GM21825 (cell line): ENCODE measurements at regions not wholly inside any gene's neighbourhood (a gene's known extent, or its start where the extent isn't known, plus 50 kb on each side); places are given as distances from the start of the nearest gene placed in this dataset.

Source experiments
- ATAC-seq: cut with Tn5 transposase; IDR thresholded peaks from one replicate; pipeline ENCODE4 v1.9.1; 2021; ENCODE audit warnings: mild to moderate bottlenecking, moderate library complexity; ENCODE audit not compliant: unreplicated experiment

DNA sequence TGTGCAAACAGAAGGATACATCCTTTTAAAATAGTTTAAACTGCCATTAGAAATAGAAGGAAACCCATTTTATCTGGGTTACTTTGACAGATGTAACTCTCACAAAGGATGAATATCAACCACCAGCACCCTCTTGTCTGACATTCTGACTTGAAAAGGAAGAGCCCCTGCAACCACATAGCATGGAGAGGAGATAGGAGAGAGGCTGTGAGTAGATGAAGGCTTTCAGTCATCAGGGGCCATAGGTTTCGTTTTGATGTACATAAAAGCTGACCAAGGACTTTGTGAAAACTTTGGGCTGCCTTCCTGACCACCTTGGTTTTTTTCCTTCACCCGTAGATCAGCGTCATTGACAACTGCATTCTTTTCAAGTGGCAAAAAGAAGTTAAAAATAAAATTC lies 211.6 kb upstream of the PRPS1L1 start:
- ATAC-seq: no peak

DNA sequence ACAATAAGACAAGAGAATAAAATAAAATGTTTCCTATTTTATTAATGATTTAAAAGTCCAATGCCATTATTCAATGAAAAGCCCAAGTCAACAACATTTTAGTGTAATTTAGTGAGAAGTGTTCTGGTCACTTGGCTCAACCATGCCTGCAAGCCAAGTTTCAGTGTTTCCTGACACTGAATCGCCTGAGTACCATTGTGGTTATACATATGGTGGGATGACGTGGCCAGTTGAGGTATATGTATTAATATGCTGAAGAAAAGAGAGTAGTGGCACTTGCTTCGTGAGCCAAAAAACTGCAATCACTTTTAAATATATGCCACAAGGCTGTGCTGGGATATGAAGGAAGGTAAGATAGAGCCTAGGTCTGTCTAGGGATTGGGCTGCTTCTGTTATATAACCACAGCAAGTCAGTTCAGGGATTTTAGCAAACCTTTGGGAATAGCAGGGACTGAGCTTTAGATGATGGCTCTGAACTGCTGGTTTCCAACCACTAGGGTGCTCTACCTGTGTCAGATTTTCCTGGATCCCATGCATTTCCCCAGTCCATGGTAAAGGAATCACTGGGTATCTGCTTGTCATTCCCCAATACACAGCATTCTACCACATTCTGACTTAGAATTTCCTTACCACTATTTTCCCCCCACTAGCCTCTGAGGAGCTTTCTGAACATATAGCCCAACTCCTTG lies 214.0 kb upstream of the PRPS1L1 start:
- no peak for ATAC-seq

DNA sequence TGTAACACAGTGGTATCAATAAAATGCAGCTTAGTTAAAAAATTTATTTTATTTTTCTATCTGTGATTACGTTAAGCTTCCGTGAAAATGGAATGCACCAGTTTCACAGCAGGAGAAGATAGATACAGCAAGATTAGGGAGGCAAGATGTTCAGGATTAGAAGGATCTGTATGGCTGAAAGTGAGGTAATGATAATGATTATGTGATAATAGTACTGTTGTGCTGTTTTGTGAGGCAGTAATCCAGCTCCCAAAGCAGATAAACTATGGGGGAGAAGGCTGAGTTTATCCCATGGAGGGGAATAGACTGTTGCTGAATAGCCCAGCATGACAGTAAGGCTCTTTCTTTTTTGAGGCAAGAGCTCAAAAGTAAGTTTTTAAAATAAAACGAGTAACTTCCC lies 216.1 kb upstream of the PRPS1L1 start:
- no peak for ATAC-seq

DNA sequence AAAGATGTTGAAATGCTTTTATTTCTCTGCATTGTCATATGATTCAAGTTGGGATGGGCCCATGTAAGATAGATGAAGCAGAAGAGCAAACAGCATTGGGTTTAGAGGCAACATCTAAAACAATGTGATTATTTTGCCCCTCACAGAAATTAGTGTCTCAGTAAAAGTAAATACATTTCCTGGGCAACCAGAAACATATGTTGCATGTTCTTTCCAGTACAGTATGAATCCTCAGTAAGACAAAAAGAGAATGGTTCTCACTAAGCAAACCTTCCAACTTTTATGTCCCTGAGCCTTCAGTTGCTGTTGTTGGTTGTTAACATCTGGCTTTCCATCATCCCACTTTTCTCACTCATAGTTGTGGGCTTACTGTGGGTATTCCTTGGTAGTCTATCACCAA lies 222.5 kb upstream of the PRPS1L1 start:
- ATAC-seq: no peak

DNA sequence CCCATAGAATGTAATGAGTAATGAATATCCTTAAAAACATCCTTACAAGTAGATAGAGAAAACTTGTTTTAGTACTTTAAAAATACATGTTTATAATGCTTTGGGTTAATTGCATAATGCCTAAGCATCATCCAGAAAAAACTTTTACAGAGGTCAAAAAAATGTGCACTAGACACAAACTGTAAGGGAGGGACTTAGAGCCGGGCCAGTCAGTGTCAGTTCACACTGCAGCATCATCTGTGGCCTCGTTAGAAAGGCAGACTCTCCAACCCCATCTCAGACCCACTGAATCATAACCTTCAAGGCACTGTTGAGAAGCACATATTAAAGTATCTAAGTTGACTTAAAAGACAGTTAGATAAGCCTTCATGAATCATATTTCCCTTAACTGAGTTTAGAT lies 230.1 kb upstream of the PRPS1L1 start:
- no peak for ATAC-seq

DNA sequence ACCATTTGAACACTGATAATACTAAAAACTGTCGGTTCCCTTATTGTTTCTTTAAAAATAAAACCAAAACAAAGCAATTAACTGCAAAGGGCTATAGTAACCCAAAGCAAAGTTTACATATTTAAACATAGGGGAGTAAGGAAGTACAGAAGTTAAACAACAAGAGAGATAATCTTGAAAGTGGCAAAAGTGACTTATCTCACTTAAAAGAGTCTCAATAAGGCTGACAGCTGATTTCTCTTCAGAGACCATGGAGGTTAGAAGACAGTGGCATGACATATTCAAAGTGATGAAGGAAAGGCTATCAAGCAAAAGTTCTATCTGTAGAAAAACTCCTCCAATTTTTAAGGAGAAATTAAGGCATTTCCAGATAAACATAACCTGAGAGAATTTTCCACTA lies 233.5 kb upstream of the HDAC9 start:
- no peak for ATAC-seq

DNA sequence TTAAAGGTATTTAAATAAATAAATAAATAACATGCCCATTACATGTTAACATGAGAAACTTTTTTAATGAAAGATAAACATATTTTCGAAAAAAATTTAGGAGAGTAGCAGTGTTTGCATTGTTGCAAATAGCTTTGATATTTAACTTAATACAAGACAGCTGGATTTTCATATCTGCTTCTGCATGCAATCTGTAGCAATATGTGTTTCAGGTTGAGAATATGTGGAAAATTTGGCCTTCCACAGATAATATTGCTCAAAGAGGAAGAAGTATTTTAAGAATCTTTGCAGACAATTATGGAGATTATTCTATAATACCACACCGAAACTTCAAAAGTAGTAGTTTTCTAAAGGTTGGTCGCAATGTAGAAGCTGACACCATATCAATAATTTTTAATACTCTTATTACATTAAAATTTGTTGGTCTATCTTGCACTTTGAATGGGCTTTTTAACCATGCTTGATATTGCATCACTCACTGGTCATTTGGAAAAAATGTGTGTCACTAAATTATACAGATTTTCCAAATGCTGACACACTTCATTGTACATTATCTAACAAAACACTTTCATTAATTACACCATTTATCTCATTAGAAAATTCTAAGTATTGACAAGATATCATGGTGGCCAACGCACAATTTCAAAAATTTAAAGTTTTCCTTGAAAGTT lies 229.8 kb upstream of the HDAC9 start:
- no peak for ATAC-seq

DNA sequence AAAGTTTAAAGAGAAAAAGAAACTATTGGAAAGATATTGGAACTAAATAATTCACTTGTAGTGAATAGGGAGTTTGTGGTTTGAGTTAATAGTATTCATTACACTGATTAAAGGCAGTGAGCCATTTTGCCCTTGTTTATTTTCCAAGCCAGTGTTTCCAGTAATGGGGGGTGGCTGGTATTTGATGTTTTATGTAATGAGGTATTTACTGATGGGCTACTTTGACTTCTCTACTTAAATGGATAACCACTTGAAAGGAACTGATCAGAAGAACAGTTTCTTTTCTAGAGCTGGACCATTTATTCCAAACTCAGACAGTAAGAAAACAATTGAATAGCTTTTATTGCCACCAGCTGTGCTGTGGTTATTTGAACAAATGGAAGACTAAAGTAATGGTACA lies 227.0 kb upstream of the HDAC9 start:
- ATAC-seq: no peak

DNA sequence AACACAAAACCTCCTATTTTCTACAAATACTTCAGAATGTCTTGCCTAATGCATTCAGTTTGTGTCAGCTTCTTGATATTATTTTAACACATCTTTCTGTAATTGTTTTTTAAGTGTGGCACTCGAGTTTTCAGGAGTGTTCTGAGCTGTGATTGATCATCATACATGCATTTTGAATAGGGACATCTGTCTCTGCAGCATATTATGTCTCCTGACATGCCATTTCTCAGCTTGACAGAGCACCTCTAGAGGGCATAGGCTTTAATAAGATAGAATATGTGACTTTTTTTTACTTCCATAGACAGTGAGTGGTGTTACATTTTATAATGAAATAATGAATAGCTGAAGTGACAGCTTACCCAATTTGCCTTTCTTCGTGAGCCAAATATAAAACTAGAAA lies 219.2 kb upstream of the HDAC9 start:
- ATAC-seq: no peak

DNA sequence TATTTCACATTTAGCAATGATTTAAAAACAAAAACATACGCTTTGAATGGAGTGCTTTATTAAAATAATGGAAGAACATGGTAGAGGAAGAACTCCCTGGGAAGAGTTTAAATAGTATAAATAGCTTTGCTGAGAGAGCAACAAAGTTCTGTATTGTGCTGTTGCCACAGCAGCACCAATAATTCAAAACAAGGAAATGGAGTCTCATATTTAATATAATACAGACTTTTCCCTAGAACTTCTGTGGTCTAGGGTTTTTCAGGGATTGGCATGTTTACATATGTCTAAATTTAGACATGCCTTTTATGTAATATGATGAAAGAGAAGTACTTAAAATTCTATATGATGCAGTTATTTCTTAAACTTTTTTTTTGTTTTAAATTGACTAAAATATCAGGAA lies 217.2 kb upstream of the HDAC9 start:
- no peak for ATAC-seq

DNA sequence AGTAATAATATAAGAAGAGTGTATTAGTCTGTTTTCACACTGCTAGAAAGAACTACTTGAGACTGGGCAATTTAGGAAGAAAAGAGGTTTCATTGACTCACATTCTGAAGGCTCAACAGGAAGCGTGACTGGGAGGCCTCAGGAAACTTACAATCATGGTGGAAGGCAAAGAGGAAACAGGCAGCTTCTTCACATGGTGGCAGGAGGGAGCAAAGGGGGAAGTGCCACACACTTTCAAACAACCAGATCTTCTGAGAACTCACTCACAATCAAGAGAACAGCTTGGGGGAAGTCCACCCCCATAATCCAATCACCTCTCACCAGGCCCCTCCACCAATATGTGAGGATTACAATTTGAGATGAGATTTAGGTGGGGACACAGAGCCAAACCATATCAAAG lies 212.5 kb upstream of the HDAC9 start:
- ATAC-seq: no peak

DNA sequence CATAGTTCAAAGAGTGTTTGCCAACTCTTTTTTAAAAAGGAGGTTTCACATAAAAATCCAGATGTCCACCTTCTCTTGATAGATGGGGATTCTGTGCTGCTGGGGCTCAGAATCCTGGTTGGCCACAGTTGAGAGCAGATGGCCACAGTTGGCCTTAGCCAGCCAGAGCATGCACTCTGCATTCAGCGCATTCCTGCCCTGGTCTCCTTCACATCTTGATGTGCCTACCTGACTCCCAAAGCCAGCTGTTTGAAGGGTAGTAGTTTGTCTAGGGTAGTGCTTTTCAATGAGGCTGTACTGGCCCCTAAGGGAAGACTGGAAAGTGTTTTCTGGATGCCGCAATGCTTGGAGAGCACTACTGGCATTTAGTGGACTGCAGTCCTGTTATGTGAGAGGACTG lies 208.1 kb upstream of the HDAC9 start:
- no peak for ATAC-seq

DNA sequence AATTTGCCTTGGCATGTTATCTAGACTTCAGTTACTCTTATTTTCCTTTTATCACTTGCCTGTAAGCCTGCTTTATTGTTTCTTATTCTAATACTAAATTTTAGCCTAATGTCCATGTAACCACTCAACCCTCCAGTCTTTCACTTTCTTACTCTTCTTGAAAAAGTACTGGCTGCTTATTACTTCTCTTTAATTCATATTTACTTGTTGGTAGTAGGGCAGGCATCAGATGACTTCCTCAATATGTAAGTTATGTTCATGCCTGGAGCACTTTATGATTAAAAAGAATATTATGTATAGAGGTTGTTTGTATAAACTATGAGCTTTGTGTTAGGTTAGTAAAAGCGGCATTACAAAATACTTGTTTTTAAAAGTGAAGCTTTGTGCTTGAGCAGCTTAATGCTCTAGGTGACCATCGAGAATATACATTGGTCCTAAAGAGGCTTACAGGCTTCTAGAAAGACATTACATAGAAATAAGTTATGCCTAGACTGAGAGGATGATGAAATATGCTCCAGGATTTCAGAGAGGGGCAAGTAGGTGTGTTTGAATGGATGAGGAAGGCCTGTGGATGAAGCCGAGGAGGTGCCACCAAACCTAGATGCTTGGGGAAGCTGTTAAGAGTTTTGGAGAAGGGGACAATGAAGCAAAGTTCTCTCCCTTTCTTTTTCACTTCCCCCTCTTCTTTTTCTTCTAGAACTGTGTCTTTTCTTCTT lies 207.1 kb upstream of the HDAC9 start:
- ATAC-seq: no peak

DNA sequence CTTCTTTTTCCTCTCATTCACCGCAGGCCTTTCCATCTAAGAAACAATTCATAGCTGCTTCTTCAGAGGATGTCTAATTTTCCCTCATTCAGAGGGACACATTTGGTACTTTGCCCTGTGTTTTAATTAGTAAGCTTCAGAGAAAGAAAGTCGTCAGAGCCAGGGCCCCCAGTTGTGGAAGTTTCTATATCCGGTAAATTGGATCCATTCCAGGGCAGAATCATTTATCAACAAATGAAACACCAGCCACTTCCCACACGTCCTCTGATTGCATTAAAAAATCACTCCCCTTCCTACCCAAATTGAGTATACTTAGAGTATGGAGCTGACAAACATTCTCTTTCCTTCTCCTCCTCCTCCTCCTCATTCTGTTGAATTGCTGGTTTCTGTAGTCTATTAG lies 205.8 kb upstream of the HDAC9 start:
- peak; percentile 6 for ATAC-seq

DNA sequence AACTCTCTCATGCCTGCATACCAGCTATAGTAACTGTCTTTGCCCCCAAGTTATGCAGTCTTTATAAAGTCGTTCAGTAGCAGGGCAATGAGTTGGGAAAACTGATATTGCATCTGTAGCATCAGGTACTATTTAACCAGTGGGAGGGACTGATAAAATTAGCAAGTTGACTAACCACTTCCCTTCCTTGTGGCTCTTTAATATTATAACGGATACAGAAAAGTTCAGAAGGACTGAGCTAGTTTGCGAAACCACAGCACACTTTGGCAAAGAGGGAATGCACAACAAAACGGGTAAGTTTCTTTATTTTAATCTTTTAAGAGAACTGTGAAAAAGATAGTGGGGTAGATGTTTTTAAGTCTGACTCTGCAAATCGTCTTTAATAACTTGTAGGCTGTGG lies 205.3 kb upstream of the HDAC9 start:
- ATAC-seq: peak; percentile 73

DNA sequence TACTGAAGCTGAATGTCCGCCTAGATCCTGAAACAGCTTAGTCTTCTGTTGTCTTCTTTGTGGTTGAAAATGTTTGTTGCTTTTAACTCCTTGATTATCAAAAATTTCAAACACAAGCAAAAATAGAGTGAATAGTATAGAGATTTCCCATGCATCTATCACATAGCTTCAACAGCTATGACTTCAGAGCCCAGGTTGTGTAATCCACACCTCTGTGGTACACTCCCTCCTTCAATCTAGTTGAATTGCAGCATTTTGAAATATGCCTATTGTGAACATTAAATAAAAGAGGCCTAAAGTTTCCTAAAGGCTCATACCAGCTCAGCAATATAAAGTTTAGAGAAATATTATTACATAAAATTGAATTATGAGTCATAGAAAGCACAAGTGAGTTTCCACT lies 204.7 kb upstream of the HDAC9 start:
- ATAC-seq: no peak

DNA sequence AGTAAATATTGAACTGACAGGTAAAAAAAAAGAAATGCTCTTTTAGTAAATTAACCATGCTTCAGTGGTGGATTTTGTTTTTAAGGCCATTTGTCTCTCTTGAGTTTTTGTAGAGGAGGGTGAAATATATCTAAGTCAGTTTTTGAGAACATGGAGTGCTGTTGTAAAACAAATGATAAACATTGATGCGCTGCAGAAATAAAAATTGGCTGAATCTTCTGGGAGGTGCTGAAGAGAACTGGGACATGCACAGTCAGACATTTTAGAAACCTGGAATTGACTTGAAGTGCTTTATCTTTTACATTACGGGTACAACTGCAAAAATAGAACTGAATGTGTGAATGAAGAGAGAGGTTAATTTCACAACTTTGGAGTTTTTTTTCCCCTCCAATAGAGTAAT lies 203.0 kb upstream of the HDAC9 start:
- no peak for ATAC-seq

DNA sequence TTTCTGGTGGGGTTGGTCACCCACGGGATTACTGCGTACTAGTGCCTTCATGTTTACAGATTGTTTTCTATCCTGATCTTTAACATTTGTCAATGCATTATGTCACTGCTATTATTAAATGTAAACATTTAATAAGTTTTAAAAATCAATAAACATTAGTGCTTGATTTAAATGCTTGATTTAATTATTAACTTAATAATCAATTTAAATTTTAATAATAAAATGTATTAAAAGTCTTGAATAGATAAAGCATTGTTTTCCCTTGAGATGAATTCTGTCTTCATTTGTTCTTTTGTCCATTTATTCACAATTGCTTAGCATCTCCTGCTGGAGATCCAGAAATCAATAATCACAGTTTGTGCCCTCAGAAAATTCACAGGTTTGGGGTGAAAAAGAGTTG lies 201.8 kb upstream of the HDAC9 start:
- no peak for ATAC-seq

DNA sequence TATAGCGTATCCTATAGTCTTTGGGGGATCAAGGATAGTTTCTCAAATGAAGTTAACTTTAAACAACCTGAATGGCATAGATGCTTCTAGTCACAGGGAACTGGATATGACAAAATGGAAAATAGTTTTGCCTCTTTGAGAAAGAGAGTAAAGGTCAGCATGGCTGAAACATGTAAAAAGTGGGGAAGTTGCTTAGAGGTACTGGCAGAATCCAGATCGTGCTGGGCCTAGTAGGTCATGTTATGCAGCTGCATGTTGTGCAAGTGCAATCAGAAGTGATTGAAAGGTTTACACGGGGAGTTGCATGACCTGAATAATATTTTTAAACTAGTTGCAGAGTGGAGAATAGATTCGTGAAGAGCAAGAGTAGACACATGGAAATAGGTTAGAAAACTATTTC lies 201.1 kb upstream of the HDAC9 start:
- no peak for ATAC-seq

DNA sequence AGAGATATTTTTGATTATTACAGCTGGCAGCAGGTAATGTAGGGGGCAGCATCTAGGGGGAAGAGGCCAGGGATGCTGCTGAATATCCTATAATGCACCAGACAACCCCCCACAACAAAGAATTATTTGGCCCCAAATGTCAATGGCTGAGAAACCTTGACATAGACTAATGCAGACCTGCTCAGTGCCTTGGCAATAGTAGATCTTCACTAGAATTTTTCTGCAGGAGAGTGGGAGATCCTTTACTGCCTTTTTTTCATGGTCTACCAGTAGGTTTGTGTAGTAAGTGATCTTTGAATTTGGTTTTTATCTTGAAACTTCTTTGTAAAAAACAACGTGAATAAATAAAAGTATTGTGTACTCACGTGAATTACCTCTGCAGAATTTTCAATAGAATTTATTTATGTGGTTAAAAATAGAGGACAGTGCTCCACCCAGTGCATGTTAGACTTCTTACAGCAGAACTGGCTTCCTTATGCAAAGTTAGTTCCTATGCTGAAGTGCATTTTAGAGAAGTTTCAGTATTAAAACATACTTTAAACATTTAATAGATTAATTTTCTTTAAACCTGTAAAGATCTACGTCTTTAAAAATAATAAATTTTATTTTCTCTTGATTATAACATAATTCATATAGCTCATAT lies 199.6 kb upstream of the HDAC9 start:
- ATAC-seq: no peak

DNA sequence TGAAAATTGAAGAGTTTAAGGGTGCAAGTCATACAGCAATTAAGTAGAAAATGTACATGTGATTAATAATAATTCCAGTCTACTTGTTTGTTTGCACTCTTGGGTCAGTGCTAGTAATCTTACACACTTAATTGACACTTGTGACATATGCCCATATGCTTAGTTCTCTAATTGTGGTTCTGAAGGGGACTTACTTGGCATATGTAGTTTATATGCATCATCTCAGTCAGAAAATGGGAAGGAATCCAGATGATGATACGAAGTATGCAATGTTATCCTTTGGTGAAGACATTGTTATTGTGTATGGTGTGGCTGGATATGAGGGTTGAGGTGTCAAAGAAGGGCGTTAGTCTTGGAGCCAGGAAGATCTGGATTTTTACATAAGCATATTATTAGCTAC lies 193.5 kb upstream of the HDAC9 start:
- no peak for ATAC-seq

DNA sequence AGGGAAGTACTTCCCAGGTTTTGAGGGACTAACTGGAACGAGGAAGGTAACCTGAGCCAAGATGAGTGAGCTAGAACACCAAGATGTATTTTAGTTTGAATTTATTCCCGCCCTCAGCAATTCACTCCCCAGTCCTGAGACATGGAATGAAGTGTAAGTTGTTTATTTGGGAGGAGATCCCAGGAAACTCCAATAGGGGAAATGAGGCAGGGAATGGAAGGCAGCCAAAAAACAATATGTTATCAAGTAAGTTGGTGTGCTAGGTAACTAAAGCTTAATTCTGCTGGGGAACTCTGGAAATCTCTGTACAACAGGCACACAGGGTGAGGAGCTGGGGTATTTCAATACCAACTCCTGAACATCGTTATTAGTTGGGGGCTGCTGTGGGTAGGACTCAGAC lies 189.7 kb upstream of the HDAC9 start:
- ATAC-seq: no peak
